PC-9 (cell line): ENCODE measurements at regions not wholly inside any gene's neighbourhood (a gene's known extent, or its start where the extent isn't known, plus 50 kb on each side); places are given as distances from the start of the nearest gene placed in this dataset.

Source experiments
- CTCF ChIP-seq: fragments of 200-600 bp; sonication (generic); conservative IDR thresholded peaks from 2 replicates; pipeline ENCODE4 v1.6.1; 2017; ENCODE audit warnings: mixed run types, antibody characterized with exemption, mild to moderate bottlenecking, moderate library complexity
- EZH2 ChIP-seq: fragments of 200-600 bp; sonication (generic); IDR thresholded peaks from 2 replicates; pipeline ENCODE4 v1.8.0; 2017; ENCODE audit warnings: antibody characterized with exemption, low read depth

- TF ChIP-seq CTCF (no peak), EZH2 (no peak)
Observed at GRCh38 chr1:80181418-80181817, 1174.9 kb upstream of the ADGRL4 start.
